ENCODE measurements at regions not wholly inside any gene's neighbourhood (a gene's known extent, or its start where the extent isn't known, plus 50 kb on each side); places are given as distances from the start of the nearest gene placed in this dataset.
"Not testable (repeated sequence)": the region's sequence is repeated elsewhere in the genome, so short reads cannot be mapped to it uniquely, and the experiment has no call there.

GRCh38 chr17:74135391-74136167 lies 67.9 kb upstream of the RPL38 start:
- Histone ChIP-seq H3K4me3 (ENCODE audit: low read depth, low read length) (no peak overlapping the region), H3K27me3 (ENCODE audit: control insufficient read depth, insufficient read depth, low read length) (no peaks in the 10 kb centered on the region), H3K36me3 (ENCODE audit: control insufficient read depth, insufficient read depth, low read length) (no peaks in the 10 kb centered on the region), H3K9me3 (ENCODE audit: control insufficient read depth, insufficient read depth, low read length) (no peaks in the 10 kb centered on the region), H3K4me1 (ENCODE audit: control insufficient read depth, insufficient read depth, low read length) (peaks cover 3% of the 10 kb centered on the region), H3K27ac (ENCODE audit: low read depth, low read length) (no peak overlapping the region)
- DNase-seq (ENCODE audit: low read depth in 4 of 6, low spot score in 6 of 6), result no peak
- 82% methylated on average over 1 of the region's 9 CpGs for WGBS (ENCODE audit: insufficient coverage)

- Histone ChIP-seq H3K36me3 (ENCODE audit: control insufficient read depth, insufficient read depth, low read length) (no peaks in the 10 kb centered on the region), H3K27me3 (ENCODE audit: control insufficient read depth, insufficient read depth, low read length) (no peaks in the 10 kb centered on the region), H3K9me3 (ENCODE audit: control insufficient read depth, insufficient read depth, low read length) (no peaks in the 10 kb centered on the region), H3K27ac (ENCODE audit: low read depth, low read length) (no peak overlapping the region), H3K4me1 (ENCODE audit: control insufficient read depth, insufficient read depth, low read length) (peaks cover 3% of the 10 kb centered on the region), H3K4me3 (ENCODE audit: low read depth, low read length) (no peak overlapping the region)
- WGBS (ENCODE audit: insufficient coverage), result 68% methylated on average over 2 of the region's 3 CpGs
- DNase-seq (ENCODE audit: low read depth in 4 of 6, low spot score in 6 of 6), result no peak
These were observed 66.1 kb upstream of the RPL38 start for GRCh38 chr17:74137416-74137815.

- no peaks in the 10 kb centered on the region for H3K9me3 ChIP-seq (ENCODE audit: control insufficient read depth, insufficient read depth, low read length)
- H3K27ac ChIP-seq (ENCODE audit: low read depth, low read length), result no peak overlapping the region
- no peaks in the 10 kb centered on the region for H3K4me1 ChIP-seq (ENCODE audit: control insufficient read depth, insufficient read depth, low read length)
- H3K27me3 ChIP-seq (ENCODE audit: control insufficient read depth, insufficient read depth, low read length), result no peaks in the 10 kb centered on the region
- DNase-seq (ENCODE audit: low read depth in 4 of 6, low spot score in 6 of 6), result no peak
- H3K4me3 ChIP-seq (ENCODE audit: low read depth, low read length), result no peak overlapping the region
- H3K36me3 ChIP-seq (ENCODE audit: control insufficient read depth, insufficient read depth, low read length), result no peaks in the 10 kb centered on the region
These were observed 64.4 kb upstream of the RPL38 start for GRCh38 chr17:74139120-74139519.

- WGBS (ENCODE audit: insufficient coverage), result no CpG with 5 or more reads among the region's 3 CpGs
These were observed 63.2 kb upstream of the RPL38 start for GRCh38 chr17:74140282-74140681.

GRCh38 chr17:74141612-74142011 lies 61.9 kb upstream of the RPL38 start:
- H3K4me3 ChIP-seq (ENCODE audit: low read depth, low read length), result no peak overlapping the region
- H3K4me1 ChIP-seq (ENCODE audit: control insufficient read depth, insufficient read depth, low read length), result no peaks in the 10 kb centered on the region
- no peak for DNase-seq (ENCODE audit: low read depth in 4 of 6, low spot score in 6 of 6)
- H3K27ac ChIP-seq (ENCODE audit: low read depth, low read length), result no peak overlapping the region
- no peaks in the 10 kb centered on the region for H3K36me3 ChIP-seq (ENCODE audit: control insufficient read depth, insufficient read depth, low read length)
- H3K9me3 ChIP-seq (ENCODE audit: control insufficient read depth, insufficient read depth, low read length), result no peaks in the 10 kb centered on the region
- H3K27me3 ChIP-seq (ENCODE audit: control insufficient read depth, insufficient read depth, low read length), result no peaks in the 10 kb centered on the region

More at GRCh38 chr17:74140282-74140681, 63.2 kb upstream of the RPL38 start:
- Histone ChIP-seq H3K27ac (ENCODE audit: low read depth, low read length) (no peak overlapping the region), H3K27me3 (ENCODE audit: control insufficient read depth, insufficient read depth, low read length) (no peaks in the 10 kb centered on the region), H3K36me3 (ENCODE audit: control insufficient read depth, insufficient read depth, low read length) (no peaks in the 10 kb centered on the region), H3K4me3 (ENCODE audit: low read depth, low read length) (no peak overlapping the region), H3K4me1 (ENCODE audit: control insufficient read depth, insufficient read depth, low read length) (no peaks in the 10 kb centered on the region), H3K9me3 (ENCODE audit: control insufficient read depth, insufficient read depth, low read length) (no peaks in the 10 kb centered on the region)
- no peak for DNase-seq (ENCODE audit: low read depth in 4 of 6, low spot score in 6 of 6)

GRCh38 chr17:74143318-74143717 lies 60.2 kb upstream of the RPL38 start:
- H3K9me3 ChIP-seq (ENCODE audit: control insufficient read depth, insufficient read depth, low read length); H3K27me3 ChIP-seq (ENCODE audit: control insufficient read depth, insufficient read depth, low read length): not testable (repeated sequence)
- no CpG with 5 or more reads among the region's 4 CpGs for WGBS (ENCODE audit: insufficient coverage)

GRCh38 chr17:74145756-74146155 lies 57.7 kb upstream of the RPL38 start:
- 80% methylated on average over 2 of the region's 6 CpGs for WGBS (ENCODE audit: insufficient coverage)
- Histone ChIP-seq H3K36me3 (ENCODE audit: control insufficient read depth, insufficient read depth, low read length) (no peaks in the 10 kb centered on the region), H3K4me3 (ENCODE audit: low read depth, low read length) (no peak overlapping the region), H3K9me3 (ENCODE audit: control insufficient read depth, insufficient read depth, low read length) (no peaks in the 10 kb centered on the region), H3K4me1 (ENCODE audit: control insufficient read depth, insufficient read depth, low read length) (no peaks in the 10 kb centered on the region), H3K27ac (ENCODE audit: low read depth, low read length) (no peak overlapping the region), H3K27me3 (ENCODE audit: control insufficient read depth, insufficient read depth, low read length) (no peaks in the 10 kb centered on the region)
- no peak for DNase-seq (ENCODE audit: low read depth in 4 of 6, low spot score in 6 of 6)

More at GRCh38 chr17:74143318-74143717, 60.2 kb upstream of the RPL38 start:
- DNase-seq (ENCODE audit: low read depth in 4 of 6, low spot score in 6 of 6); H3K36me3 ChIP-seq (ENCODE audit: control insufficient read depth, insufficient read depth, low read length); H3K4me3 ChIP-seq (ENCODE audit: low read depth, low read length); H3K4me1 ChIP-seq (ENCODE audit: control insufficient read depth, insufficient read depth, low read length); H3K27ac ChIP-seq (ENCODE audit: low read depth, low read length): not testable (repeated sequence)

- Histone ChIP-seq H3K27me3 (ENCODE audit: control insufficient read depth, insufficient read depth, low read length) (no peaks in the 10 kb centered on the region), H3K4me1 (ENCODE audit: control insufficient read depth, insufficient read depth, low read length) (no peaks in the 10 kb centered on the region), H3K9me3 (ENCODE audit: control insufficient read depth, insufficient read depth, low read length) (no peaks in the 10 kb centered on the region), H3K36me3 (ENCODE audit: control insufficient read depth, insufficient read depth, low read length) (no peaks in the 10 kb centered on the region), H3K27ac (ENCODE audit: low read depth, low read length) (no peak overlapping the region), H3K4me3 (ENCODE audit: low read depth, low read length) (no peak overlapping the region)
- WGBS (ENCODE audit: insufficient coverage), result 79% methylated on average over 3 of the region's 3 CpGs
- DNase-seq (ENCODE audit: low read depth in 4 of 6, low spot score in 6 of 6), result peak in 2 of 6 donors; percentile 46 to 80
These were observed 57.3 kb upstream of the RPL38 start for GRCh38 chr17:74146196-74146595.

- Histone ChIP-seq H3K9me3 (ENCODE audit: control insufficient read depth, insufficient read depth, low read length) (no peaks in the 10 kb centered on the region), H3K4me3 (ENCODE audit: low read depth, low read length) (no peak overlapping the region), H3K4me1 (ENCODE audit: control insufficient read depth, insufficient read depth, low read length) (no peaks in the 10 kb centered on the region), H3K27ac (ENCODE audit: low read depth, low read length) (no peak overlapping the region), H3K27me3 (ENCODE audit: control insufficient read depth, insufficient read depth, low read length) (no peaks in the 10 kb centered on the region), H3K36me3 (ENCODE audit: control insufficient read depth, insufficient read depth, low read length) (no peaks in the 10 kb centered on the region)
- WGBS (ENCODE audit: insufficient coverage), result 77% methylated on average over 5 of the region's 15 CpGs
- DNase-seq (ENCODE audit: low read depth in 4 of 6, low spot score in 6 of 6), result peak in 2 of 6 donors; percentile 78 to 81
These were observed 56.2 kb upstream of the RPL38 start for GRCh38 chr17:74147056-74147835.

- DNase-seq (ENCODE audit: low read depth in 4 of 6, low spot score in 6 of 6), result no peak
- 79% methylated on average over 2 of the region's 4 CpGs for WGBS (ENCODE audit: insufficient coverage)
These were observed 55.5 kb upstream of the RPL38 start for GRCh38 chr17:74147966-74148365.

More at GRCh38 chr17:74147966-74148365, 55.5 kb upstream of the RPL38 start:
- Histone ChIP-seq H3K9me3 (ENCODE audit: control insufficient read depth, insufficient read depth, low read length) (no peaks in the 10 kb centered on the region), H3K27ac (ENCODE audit: low read depth, low read length) (no peak overlapping the region), H3K4me1 (ENCODE audit: control insufficient read depth, insufficient read depth, low read length) (peaks cover 3% of the 10 kb centered on the region), H3K4me3 (ENCODE audit: low read depth, low read length) (no peak overlapping the region), H3K36me3 (ENCODE audit: control insufficient read depth, insufficient read depth, low read length) (no peaks in the 10 kb centered on the region), H3K27me3 (ENCODE audit: control insufficient read depth, insufficient read depth, low read length) (no peaks in the 10 kb centered on the region)

All from spinal cord (tissue), 9 donors.